Non-pigmented ciliary epithelial cell (primary cell): ENCODE measurements at regions not wholly inside any gene's neighbourhood (a gene's known extent, or its start where the extent isn't known, plus 50 kb on each side); places are given as distances from the start of the nearest gene placed in this dataset.

Experiments used
- DNase-seq: peaks from one replicate; pipeline ENCODE4 v3.0.0-alpha.2; 2010; ENCODE audit warnings: low read depth

DNA sequence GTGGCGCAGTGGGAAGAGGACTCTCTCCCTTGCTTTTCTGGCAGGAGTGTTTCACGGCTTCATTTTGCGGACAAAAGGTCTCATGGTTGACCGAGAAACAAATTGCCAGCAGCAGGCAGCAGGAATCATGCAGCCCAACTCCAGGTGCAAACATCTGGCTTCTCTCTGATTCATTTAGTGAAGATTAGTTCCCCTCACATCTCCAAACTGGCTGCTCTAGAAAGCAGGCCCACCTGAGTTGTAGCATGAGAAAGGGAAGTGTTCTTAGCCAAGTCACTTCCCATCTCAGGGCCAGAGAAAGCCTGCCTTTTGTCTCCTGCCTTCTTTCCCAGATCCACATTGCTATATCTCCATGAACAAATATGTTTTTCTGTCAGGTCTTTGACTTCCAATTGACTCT, 120.8 kb upstream of the CCDC196 start:
- no peak for DNase-seq

DNA sequence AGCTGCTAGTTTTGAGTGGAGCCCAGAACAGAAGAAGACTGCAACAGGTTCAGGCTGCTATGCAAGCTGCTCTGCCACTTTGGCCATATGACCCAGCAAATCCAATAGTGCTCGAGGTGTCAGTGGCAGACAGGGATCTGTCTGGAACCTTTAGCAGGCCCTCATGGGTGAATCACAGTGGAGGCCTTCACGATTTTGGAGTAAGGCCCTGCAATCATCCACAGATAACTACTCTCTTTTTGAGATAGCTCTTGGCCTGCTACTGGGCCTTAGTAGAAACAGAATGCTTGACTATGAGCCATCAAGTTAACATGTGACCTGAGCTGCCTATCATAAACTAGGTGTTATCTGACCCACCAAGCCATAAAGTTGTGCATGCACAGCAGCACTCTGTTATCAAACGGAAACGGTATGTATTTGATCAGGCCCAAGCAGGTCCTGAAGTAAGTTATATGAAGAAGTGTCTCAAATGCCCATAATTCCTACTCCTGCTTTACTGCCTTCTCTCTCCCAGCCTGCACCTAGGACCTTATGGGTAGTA, 116.9 kb upstream of the CCDC196 start:
- no peak for DNase-seq

DNA sequence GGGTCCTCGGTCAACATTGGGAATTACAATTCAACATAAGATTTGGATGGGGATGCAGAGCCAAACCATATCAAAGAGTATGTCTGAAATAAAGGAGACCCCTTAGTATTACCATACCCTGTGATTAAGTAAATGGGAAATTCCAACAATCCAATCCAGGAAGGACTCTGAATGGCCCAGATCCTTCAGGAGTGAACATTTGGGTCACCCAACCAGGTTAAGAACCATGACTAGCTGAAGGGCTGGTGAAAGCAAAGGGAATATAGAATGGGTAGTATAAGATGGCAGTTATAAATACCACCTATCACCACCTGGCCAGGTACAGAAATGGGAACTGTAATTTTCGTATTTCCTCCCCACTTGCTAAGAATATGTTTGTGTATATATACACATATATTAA, 114.4 kb upstream of the CCDC196 start:
- DNase-seq, result no peak

DNA sequence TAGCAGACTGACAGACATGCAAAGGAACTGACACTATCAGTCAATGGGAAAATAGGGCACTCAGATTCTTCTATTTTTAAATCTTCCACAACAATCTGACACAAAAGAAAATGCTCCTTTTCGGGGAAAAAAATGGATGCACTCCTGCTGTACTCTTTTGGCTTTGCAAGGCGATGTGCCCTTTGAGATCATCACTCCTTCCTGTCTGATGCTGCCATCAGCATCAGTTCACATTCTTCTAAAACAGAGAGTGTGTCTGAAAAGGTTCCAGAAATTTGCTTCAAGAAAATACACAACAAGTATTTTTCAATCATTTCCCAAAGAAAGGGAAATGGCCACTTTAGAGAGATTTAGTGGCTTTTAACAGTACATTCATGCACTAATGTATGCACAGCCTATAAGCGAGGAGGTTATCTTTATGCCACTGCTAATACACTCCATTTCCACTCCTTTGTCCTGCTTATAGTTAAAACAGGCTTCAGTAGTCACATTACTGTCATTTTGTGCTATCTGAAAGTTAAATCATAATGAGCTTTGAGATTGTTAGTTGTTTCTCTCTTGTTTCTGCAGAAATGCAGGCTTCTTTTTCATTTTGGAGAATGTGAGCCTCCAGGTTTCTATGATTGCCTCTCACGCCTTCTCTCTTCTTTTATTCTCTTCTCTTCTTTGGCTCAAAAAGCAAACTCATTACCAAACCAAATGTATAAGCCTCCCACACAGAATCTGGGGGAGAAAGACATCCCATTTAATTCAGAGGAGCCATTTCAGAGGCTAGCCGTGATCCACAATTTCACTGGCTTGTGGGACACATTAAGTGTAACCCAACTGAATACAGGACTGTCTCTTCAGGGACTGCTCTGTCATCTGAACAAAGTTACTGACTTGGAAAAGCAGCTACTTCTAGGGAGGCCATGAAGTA, 110.9 kb upstream of the CCDC196 start:
- DNase-seq, result no peak

DNA sequence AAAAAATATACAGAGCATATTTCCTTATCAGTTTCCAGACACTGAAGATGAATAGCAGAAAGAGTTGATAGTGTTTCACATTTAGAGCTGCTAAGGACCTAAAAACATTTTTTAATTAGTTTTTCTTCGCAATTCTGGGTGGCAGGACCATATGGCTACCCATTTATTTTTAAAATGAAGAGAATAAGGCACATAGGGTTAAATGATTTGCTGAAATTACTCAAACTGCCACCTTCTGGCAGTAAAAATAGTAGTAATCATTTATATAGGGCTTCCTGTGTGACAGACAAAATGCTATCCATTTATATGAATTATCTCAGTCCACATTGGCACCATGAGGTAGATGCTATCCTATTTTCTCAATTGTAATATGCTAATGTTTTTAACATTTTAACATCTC, 108.6 kb upstream of the CCDC196 start:
- no peak for DNase-seq

DNA sequence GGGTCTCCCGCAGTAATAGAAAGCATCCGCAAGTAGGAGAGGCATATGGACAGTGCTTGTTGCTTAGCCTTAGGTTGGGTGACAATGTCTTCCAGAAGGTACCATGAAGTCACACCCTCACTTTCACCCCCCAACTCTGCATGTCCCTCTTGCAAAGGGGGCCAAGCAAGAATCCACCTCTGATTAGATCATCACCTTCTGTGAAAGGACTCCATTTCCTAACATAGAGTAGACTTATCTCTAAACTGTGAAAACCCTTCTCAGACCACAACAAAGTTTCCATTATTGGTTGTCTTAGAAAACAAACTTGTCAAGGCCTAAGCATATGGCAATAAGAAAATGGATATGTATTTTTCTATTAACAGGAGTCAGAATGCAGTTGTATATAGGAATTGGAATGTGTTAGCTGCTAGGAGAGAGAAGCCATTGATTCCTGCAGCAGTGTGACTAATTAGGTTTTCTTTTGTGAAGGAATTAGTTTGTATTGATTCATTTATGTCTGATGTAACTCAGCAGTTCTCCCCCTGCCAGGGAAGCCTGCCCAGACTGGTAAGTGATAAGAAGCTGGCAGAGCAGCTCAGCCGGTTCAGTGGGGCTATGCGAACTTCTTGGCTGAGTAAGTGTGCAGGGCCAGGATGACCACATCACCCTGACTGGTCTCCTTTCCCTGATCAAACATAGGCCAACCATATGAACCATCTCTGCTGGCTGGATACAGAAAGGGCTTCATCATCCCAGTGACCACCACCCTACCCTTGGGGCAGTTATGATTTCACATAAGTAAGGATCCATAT, 107.3 kb upstream of the CCDC196 start:
- DNase-seq, result no peak

DNA sequence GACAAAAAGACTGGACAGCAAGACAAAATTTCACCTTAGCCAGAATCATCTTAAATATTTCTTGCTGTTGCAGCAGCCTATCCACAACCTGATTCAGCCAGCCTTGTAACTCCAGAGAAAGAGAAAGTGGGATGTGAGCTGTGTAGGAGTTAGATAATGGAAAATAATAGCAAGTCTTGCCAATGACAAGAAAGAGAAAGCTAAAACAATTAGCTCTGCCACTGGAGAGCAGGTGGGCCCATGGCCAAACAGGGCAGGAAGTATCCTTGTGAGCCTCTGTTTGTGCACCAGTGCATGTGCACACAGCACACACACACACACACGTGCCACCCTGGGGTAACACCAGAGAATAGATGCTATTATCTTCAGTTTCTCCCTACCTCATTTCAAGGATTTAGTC, 106.0 kb upstream of the CCDC196 start:
- DNase-seq, result no peak

DNA sequence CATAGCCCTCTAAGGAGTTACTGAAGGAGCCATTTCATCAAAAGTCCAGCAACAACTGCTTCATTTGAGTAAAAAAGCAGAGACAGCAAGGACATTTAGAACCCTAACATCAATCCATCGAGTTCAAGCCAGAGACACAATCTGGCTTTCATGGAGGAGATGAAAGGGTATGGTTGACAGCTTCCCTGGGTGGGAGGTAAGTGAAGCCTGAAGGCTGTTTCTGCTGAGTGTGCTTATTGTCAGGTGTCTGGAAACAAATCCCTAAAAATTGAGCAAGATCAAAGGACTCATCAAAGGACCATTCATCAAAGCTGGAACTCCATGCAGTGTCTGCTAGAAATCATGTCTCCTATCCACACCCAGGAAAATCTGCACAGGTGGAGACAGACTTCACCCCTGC, 104.4 kb upstream of the CCDC196 start:
- no peak for DNase-seq

DNA sequence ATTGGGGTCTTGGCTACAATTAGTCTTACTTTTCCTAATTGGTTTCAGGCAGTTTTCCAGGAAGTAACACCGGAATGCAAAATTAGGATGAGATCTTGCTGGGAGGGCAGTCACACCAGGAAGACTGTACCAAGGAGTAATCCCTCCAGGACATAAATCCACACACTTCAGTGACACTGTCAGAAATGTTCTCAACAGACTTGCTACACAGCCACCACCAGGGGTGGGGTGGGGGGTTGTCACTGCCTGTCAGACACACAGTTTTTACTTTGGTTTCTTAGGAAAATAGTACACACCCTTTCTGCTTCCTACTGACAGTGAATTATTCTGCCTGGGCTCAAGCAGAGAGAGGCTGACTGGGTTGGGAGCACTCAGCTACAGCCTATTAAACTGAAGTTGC, 102.9 kb upstream of the CCDC196 start:
- DNase-seq, result no peak

DNA sequence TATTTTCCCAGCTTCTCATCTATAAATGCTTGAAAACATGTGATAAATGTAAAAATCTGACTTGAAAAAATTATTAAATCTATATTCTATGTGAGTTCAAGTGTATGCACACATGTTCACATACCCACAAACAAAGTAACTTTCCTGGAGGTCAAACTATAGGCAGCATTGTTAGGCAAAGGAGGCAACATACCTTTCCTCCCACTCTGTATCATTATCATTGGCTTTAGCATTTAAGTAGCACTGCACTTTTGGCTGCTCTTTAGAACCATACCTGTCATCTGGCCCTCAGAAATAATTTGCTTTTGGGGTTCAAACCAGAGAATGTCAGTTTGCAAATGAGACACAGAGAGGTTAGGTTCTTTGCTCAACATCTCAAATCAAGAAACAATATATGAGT, 102.4 kb upstream of the CCDC196 start:
- DNase-seq, result no peak

DNA sequence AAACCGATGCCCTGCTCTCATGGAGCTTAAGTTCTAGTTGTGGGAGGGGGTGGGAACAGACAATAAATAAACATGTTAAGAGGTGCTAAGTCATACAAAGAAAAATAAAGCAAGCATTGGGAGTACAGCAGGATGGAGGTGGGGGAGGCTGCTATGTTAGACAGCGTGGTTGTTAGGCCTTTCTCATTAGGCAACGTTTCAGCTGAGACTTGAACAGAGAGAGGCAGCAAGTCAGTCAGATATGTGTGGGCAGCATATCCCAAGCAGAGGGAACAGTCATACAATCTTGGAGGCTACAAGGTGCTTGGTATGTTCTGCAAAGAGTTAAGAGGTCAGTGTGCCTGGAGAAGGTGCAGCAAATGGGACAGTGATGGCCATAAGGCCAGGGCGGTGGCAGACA, 97.7 kb upstream of the CCDC196 start:
- DNase-seq, result no peak

DNA sequence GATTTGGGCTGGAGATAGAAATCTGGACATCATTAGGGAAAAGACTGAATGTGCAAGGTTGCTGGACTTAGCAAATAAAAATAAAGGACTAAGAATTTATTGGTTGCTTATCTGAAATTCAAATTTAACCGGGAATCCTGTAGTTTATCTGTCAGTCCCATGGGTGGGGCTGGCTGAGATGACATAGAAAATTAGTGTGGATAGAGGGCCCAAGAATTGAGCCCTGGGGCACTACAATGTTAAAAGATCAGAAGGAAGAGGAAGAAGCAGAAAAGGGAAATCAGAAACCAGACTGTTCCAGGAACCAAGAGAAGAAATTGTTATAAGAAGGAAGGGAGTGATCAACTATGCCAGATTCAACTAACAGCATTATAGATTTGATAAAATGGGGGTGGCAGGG, 96.7 kb upstream of the CCDC196 start:
- no peak for DNase-seq

DNA sequence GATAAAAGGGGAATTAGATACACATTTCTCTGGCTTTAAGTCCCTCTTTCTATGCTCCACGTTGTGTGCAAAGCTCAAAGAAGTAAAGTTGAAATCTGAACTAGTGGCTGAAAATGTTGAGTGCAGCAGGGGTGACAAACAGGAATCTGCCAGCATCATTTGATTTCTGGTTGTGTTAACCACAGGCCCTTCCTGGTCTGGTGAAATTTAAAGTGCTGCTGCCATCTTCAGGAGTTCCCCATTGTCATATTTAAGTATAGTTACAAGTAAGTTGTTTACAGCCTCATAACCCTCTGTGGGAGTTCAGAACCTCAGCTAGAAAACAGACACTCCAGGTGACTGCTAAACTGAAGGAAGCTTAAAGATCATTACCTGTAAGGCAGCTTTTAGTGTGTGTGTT, 90.9 kb upstream of the CCDC196 start:
- no peak for DNase-seq

DNA sequence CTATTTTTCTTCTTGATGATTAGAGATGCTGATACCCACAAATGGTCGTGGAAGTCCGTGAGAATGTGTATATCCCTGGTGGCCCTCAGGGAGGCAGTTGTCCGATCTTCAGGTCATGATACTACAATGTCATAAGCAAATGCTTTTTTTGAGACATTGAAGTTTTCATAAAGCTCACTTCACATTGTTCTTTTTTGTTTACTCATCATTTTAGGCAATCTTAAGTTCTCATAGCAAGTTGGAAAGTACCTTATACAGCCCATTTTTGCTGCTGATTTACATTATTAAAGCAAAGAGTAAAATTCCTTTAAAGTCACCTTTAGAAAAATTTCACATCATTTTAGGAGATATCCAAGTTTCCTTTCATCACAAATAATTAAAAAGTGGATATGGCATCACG, 90.0 kb upstream of the CCDC196 start:
- no peak for DNase-seq

DNA sequence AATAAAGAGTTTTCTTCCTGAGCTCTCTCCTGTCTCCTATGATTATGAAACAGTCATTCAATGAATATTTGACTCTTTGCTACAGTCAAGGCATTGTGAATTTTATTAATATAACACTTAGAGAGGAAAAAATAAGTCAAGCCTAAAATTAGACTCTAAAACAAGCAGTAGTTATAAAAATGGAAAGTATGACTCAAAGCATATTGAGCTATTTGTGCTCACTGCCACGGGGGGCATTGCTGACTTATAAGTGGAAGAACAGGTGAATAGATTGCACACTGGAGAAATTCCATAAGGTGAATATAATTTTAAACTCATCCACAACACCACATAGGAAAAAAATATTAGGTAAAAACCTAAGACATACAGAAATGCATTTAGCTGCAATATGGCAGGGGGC, 87.7 kb upstream of the CCDC196 start:
- no peak for DNase-seq

DNA sequence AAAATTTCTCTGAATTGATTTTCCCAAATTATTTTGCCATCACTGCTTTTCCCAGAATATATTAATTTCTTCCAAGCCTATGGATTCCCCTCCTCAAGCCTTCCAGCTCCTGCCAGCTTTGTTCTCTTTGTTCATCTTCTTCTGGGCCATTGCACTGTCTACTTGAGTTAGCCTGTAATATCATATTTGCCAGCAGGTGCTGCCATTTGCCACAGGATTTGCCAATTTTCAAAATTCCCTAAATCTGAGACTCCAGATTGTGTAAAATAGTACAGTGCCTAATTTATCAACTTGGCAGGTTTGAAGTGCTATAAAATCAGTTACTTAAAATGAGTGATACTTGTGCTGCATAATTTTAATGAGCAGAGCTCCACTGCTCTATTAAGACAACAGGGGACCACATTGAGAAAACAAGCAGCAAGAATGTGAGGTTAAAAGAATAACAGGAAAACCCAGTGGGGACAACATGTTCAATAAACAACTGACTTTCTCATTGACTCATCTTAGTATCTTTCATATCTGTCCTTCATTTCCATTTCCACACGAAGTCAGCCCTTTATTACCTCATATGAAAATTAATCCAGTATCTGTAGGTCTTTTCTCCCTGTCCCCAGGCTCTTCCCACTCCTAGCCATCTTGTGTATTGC, 84.6 kb upstream of the CCDC196 start:
- no peak for DNase-seq

DNA sequence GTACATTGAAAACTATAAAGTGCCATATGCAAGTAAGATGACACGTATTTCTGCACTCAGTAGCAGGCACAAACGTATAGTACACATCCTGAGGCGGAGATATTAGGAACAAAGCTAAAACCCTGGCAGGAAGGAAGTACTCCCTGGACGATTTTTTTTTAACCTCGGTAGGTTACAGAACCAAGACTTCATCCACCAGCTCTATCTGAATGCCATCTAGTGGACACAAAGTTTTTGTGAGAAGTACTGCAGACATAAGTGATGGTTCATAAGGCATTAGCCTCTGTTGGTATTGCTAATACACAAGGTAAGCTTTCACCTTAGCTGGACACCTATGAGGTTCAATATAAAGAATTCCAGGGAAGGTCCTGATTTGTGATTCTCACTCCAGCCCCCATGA, 83.0 kb upstream of the CCDC196 start:
- no peak for DNase-seq

DNA sequence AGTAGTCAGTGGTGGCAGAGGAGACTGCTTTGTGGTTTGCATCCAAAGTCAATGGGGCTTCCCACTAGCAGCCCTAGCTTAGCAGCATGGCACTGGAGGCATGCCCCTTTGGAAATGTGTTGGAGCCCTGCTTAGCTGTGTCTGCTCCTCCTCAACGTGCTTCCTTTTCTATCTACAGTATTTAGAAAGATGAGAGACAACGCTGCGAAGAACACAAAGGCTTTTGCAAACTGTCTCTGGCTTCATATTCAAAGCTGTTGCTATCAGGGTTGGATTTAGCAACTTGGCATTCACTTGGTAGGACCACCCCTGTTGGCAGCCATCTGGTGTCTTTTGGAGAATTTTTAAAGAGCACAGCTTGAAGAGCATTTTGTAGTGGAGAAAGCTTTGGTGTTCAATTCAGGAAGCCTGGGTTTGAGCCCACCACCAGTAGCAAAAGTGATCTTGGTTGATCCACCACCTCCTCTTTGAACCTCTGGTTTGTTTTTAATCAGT, 82.1 kb upstream of the CCDC196 start:
- no peak for DNase-seq

DNA sequence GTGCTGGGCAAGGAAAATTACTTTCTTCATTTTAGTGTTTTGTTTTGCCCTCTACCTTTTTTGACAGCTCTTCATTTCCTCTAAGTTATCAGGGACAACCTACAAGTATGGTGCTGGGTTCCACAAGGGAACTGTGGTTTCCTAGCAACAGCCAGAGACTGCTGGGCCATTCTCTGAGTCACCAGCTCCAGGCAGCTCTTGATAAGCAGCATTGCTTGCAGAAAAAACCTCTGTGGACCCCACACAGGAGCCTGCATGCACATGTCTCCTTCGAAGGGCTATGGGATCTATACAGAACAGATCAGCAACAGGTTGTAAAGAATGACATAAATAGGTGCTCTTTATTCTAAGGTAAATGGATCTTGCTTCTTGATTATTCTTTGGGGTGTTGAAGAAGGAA, 81.0 kb upstream of the CCDC196 start:
- DNase-seq, result peak; percentile 27

DNA sequence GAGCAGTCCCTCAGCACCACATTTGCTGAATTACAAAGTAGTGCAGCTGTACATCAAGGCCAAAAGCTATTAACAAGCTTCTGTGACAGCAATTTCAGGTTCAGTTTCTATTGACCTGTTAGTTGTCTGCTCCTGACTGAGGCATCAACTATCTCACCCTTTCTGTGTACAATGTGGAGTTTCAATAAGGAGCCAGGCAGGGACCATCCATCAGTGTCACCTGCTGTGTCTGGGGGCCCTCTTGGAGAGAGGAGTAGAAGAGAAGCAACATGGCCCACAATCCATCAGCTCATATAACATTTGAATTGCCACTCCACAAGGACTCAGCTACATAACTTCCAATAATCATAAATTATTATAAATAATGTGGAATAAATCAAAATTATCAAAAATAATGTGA, 72.3 kb upstream of the CCDC196 start:
- DNase-seq, result no peak

DNA sequence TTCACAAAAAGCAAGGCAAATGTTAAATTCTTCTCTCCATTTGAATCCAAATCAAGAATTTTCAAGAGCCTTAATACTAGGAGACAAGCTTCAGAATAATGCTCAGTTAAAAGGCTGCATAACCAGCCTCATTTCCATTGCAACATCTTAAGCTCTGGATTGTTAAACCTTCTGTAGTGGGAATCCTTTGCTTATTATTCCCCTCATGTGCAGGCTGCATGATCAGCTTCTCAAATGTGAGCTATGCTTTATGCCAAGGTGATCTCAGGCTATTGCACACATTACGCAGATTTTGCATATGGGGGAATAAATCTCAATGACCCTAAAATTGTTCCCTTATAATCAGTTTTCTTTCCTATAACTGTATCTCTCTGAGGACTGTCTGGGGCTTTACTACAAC, 71.7 kb upstream of the CCDC196 start:
- no peak for DNase-seq

DNA sequence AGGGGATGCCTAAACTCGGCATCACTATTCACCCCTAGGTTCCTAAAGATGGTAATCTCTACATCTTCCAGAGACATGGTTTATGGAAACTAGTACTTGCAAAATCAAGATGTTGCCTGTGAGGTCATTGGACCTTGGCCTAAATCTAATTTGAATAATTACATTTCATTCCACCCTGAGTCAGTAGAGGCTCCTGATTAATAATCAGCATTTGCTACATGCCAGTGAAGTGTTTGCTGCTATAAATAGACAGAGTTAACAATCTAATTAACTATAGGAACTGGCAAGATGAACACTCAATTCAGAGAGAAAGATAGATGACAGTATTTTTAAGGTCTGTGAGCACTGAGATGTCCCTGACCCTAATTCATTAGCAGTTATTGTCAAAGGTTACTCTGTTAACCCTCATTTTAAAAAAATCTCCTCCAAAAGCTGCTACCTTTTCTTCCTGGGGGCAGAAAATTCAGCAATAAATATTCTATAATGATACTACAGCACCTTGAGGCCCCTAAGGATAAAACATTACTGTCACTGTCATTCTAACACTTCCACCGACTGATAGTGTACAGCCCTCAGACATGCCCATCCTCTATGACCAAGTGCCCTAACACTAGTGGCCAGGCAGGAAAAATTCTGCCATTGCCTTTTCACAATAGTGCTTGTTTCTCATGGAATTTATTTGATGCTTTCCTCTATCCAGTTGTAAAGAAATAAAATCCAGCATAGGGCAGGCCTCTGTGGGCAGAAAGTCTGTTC, 65.7 kb upstream of the CCDC196 start:
- no peak for DNase-seq
